Loucy (cell line): ENCODE measurements at regions not wholly inside any gene's neighbourhood (a gene's known extent, or its start where the extent isn't known, plus 50 kb on each side); places are given as distances from the start of the nearest gene placed in this dataset.
"Not testable (repeated sequence)": the region's sequence is repeated elsewhere in the genome, so short reads cannot be mapped to it uniquely, and the experiment has no call there.

Source experiments
- H2AFZ ChIP-seq: fragments of 200-600 bp; sonication (generic); 2 replicates; pipeline ENCODE4 v1.6.0; 2016; ENCODE audit warnings: antibody characterized with exemption, mild to moderate bottlenecking, low read length, moderate library complexity
- H3F3A ChIP-seq: fragments of 200-600 bp; 2 replicates; pipeline ENCODE4 v1.6.0; 2016; ENCODE audit warnings: antibody characterized with exemption, low read depth, mild to moderate bottlenecking
- H3K27me3 ChIP-seq: fragments of 200-600 bp; sonication (generic); 2 replicates; pipeline ENCODE4 v1.6.1; 2014; ENCODE audit warnings: low read length, mild to moderate bottlenecking; ENCODE audit not compliant: insufficient read depth, poor library complexity, severe bottlenecking
- H3K36me3 ChIP-seq: fragments of 200-600 bp; sonication (generic); 2 replicates; pipeline ENCODE4 v1.6.1; 2016; ENCODE audit warnings: low read length; ENCODE audit not compliant: insufficient read depth
- H3K4me1 ChIP-seq: fragments of 200-600 bp; sonication (generic); 2 replicates; pipeline ENCODE4 v1.5.1; 2014; ENCODE audit warnings: low read length, mild to moderate bottlenecking; ENCODE audit not compliant: insufficient read depth, poor library complexity, severe bottlenecking
- H3K4me2 ChIP-seq: fragments of 200-600 bp; sonication (generic); 2 replicates; pipeline ENCODE4 v1.6.0; 2014; ENCODE audit warnings: antibody characterized with exemption, low read length, low read depth, mild to moderate bottlenecking; ENCODE audit not compliant: poor library complexity, severe bottlenecking
- H3K4me3 ChIP-seq: fragments of 200-600 bp; sonication (generic); 2 replicates; pipeline ENCODE4 v1.5.1; 2014; ENCODE audit warnings: low read length, mild to moderate bottlenecking, mixed read lengths; ENCODE audit not compliant: poor library complexity, severe bottlenecking
- H3K79me2 ChIP-seq: fragments of 200-600 bp; sonication (generic); 2 replicates; pipeline ENCODE4 v1.6.1; 2014; ENCODE audit warnings: low read length; ENCODE audit not compliant: insufficient read depth
- H3K9ac ChIP-seq: fragments of 200-600 bp; sonication (generic); 2 replicates; pipeline ENCODE4 v1.6.0; 2014; ENCODE audit warnings: mild to moderate bottlenecking, low read depth, low read length, moderate library complexity; ENCODE audit not compliant: poor library complexity, severe bottlenecking
- H3K9me2 ChIP-seq: fragments of 200-600 bp; sonication (generic); replicated peaks from 2 replicates; pipeline ENCODE4 v1.6.1; 2016; ENCODE audit warnings: low read depth, low read length, mixed read lengths
- H3K9me3 ChIP-seq: fragments of 200-600 bp; sonication (generic); 2 replicates; pipeline ENCODE4 v1.6.1; 2014; ENCODE audit warnings: mild to moderate bottlenecking, antibody characterized with exemption, low read length, low read depth; ENCODE audit not compliant: insufficient read depth
- H4K20me1 ChIP-seq: fragments of 200-600 bp; sonication (generic); 2 replicates; pipeline ENCODE4 v1.6.0; 2014; ENCODE audit warnings: antibody characterized with exemption, low read length, mild to moderate bottlenecking; ENCODE audit not compliant: insufficient read depth, poor library complexity, severe bottlenecking
- EZH2phosphoT487 ChIP-seq: fragments of 200-600 bp; IDR thresholded peaks from 2 replicates; pipeline ENCODE4 v1.6.1; 2018; ENCODE audit warnings: antibody characterized with exemption, mild to moderate bottlenecking, moderate library complexity, borderline replicate concordance
- TF ChIP-seq, protein P1 (sequence below): fragments of 200-600 bp; sonication (generic); conservative IDR thresholded peaks from 2 replicates; pipeline ENCODE4 v1.5.1; 2014; ENCODE audit warnings: mild to moderate bottlenecking, antibody characterized with exemption, low read length

DNA sequence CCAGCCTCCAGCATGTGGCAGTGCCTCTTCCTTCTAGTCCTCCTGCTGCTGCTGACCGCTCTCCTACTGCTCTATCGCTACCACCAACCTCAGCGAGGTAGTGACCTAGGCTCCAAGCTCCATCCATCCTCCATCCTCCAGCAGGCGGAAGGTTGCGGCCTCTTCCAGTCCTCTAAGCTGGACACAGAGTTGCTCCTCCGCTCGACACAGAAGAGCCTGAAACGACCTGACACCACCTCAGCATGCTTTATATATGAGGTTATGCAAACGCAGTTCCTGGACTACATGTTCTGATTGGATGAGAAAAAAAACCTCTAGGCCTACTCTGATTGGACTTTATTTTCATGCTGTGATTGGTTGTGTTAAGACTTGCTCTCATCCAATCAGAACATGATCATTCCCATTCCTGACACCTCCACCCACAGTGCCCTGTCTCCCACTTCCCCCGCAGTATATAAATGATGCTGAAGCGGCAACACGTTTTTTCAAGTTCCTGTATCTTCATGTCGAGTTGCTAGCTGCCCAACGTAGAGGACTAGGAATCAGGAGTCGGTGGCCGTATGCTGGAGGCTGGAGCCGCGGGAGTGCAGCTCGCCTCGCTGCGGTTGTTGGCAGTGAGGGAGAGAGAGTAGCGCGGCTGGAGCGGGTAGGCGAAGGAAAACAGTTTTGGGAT lies 398.1 kb downstream of the KCNJ18 start:
- Histone ChIP-seq H3K9me3 (no peaks in the 10 kb centered on the region), H3K9me2 (no peaks in the 10 kb centered on the region), H3K27me3 (no peaks in the 10 kb centered on the region), H3F3A (no peaks in the 10 kb centered on the region), H4K20me1 (no peaks in the 10 kb centered on the region), H3K4me2 (no peak overlapping the region), H3K4me1 (no peaks in the 10 kb centered on the region), H3K9ac (no peak overlapping the region), H3K4me3 (no peak overlapping the region), H3K79me2 (no peaks in the 10 kb centered on the region), H3K36me3 (no peaks in the 10 kb centered on the region), H2AFZ (no peak overlapping the region)
- TF ChIP-seq EZH2phosphoT487 = no peak
- TF ChIP-seq, protein P1, sequence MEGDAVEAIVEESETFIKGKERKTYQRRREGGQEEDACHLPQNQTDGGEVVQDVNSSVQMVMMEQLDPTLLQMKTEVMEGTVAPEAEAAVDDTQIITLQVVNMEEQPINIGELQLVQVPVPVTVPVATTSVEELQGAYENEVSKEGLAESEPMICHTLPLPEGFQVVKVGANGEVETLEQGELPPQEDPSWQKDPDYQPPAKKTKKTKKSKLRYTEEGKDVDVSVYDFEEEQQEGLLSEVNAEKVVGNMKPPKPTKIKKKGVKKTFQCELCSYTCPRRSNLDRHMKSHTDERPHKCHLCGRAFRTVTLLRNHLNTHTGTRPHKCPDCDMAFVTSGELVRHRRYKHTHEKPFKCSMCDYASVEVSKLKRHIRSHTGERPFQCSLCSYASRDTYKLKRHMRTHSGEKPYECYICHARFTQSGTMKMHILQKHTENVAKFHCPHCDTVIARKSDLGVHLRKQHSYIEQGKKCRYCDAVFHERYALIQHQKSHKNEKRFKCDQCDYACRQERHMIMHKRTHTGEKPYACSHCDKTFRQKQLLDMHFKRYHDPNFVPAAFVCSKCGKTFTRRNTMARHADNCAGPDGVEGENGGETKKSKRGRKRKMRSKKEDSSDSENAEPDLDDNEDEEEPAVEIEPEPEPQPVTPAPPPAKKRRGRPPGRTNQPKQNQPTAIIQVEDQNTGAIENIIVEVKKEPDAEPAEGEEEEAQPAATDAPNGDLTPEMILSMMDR = no peak

- not testable (repeated sequence) for H3K4me3 ChIP-seq, H3F3A ChIP-seq, H4K20me1 ChIP-seq, H3K79me2 ChIP-seq, H3K36me3 ChIP-seq, H3K9me2 ChIP-seq, H2AFZ ChIP-seq, H3K9ac ChIP-seq, H3K4me2 ChIP-seq, H3K27me3 ChIP-seq, H3K4me1 ChIP-seq, H3K9me3 ChIP-seq
Observed at GRCh38 chr17:22091041-22091679, 398.8 kb downstream of the KCNJ18 start.

DNA sequence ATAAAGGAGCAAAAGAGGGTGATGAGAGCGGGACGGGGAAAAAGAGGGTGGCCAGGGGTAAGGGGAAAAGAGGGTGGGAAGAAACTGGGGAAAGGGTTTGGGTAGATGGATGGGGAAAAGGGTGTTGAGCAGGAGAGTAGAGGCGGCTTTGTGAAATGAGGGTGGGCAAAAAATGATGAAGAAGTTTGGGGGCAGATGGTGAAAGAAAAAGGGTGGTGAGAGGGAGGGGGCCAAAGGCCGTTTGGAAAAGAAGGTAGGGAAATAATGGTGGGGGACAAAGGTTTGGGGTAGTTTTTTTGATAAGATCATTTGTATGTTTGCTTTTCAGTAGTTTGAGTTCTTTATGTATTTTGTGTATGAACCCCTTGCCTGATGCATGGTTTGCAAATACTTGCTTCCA lies 399.5 kb downstream of the KCNJ18 start:
- not testable (repeated sequence) for H3K9ac ChIP-seq, H3K9me3 ChIP-seq, H4K20me1 ChIP-seq, H3K4me3 ChIP-seq, H3K4me2 ChIP-seq, H3K36me3 ChIP-seq, H2AFZ ChIP-seq, H3K27me3 ChIP-seq, H3K4me1 ChIP-seq, H3F3A ChIP-seq, H3K9me2 ChIP-seq, H3K79me2 ChIP-seq

GRCh38 chr17:22095414-22095813 lies 403.1 kb downstream of the KCNJ18 start:
- H3K79me2 ChIP-seq, H3K27me3 ChIP-seq, H3K9me3 ChIP-seq, H3K36me3 ChIP-seq, H4K20me1 ChIP-seq, H3K4me3 ChIP-seq, H3K4me2 ChIP-seq, H3K9ac ChIP-seq, H3K9me2 ChIP-seq, H2AFZ ChIP-seq, H3K4me1 ChIP-seq, H3F3A ChIP-seq: not testable (repeated sequence)

DNA sequence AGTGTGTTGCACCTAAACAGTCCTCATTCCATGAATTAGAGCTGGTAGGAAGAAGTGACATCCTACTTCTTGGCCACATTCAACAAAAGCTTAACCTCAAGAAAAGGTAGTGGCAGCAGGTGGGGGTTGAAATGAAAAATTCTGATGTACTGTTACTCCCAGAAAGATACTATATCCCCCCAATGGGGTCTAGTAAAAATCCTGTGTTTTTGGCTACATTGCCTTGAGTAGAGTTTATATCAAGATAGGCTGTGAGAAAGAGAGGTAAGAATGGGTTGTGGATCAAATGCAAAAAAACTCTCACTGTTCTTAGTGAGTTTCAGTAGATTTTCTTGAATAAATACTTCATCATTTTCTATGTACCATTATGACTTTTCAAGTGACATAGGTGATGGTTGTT lies 407.3 kb downstream of the KCNJ18 start:
- not testable (repeated sequence) for H3K27me3 ChIP-seq, H3K79me2 ChIP-seq, H3K4me3 ChIP-seq, H2AFZ ChIP-seq, H3K9ac ChIP-seq, H3K9me2 ChIP-seq, H3K36me3 ChIP-seq, H3F3A ChIP-seq, H4K20me1 ChIP-seq, H3K4me1 ChIP-seq, H3K9me3 ChIP-seq, H3K4me2 ChIP-seq
